MCF 10A (cell line): ENCODE measurements at regions not wholly inside any gene's neighbourhood (a gene's known extent, or its start where the extent isn't known, plus 50 kb on each side); places are given as distances from the start of the nearest gene placed in this dataset.

Source experiments
- BruUV-seq: library from RNA; stranded (reverse); fragments of 400-500 nt; replicated peaks from 2 replicates; lab custom pipeline; 2021; lab: Mats Ljungman, UMichigan
- CTCF ChIA-PET: fragments of 300-600 bp; sonication (Branson Sonifier 250); formaldehyde crosslinking; extraction: SDS; loops from one replicate; lab custom pipeline; 2021; ENCODE audit warnings: antibody characterized with exemption, inconsistent platforms; lab: Yijun Ruan, JAX
- POLR2A ChIA-PET: fragments of 300-600, 350-650 bp; sonication (Branson Sonifier 250); formaldehyde crosslinking; extraction: SDS; loops from one replicate; lab custom pipeline; 2020; ENCODE audit warnings: antibody characterized with exemption, inconsistent platforms; lab: Yijun Ruan, JAX
- DNase-seq: peaks from one replicate; pipeline ENCODE4 v3.0.0-alpha.2; 2018; ENCODE audit not compliant: unreplicated experiment
- H3K27ac Mint-ChIP-seq: one replicate; pipeline ENCODE4 v1.8.0; 2022; ENCODE audit warnings: mild to moderate bottlenecking, low read depth, mixed read lengths; ENCODE audit not compliant: unreplicated experiment
- H3K27me3 Mint-ChIP-seq: one replicate; pipeline ENCODE4 v1.8.0; 2022; ENCODE audit warnings: mixed read lengths; ENCODE audit not compliant: insufficient read depth, unreplicated experiment
- H3K36me3 Mint-ChIP-seq: one replicate; pipeline ENCODE4 v1.8.0; 2022; ENCODE audit warnings: mild to moderate bottlenecking, moderate library complexity, mixed read lengths; ENCODE audit not compliant: insufficient read depth, unreplicated experiment
- H3K4me1 Mint-ChIP-seq: one replicate; pipeline ENCODE4 v1.8.0; 2022; ENCODE audit warnings: mixed read lengths; ENCODE audit not compliant: insufficient read depth, unreplicated experiment
- H3K4me3 Mint-ChIP-seq: one replicate; pipeline ENCODE4 v1.8.0; 2022; ENCODE audit warnings: mild to moderate bottlenecking, moderate library complexity, mixed read lengths; ENCODE audit not compliant: unreplicated experiment
- H3K9me3 Mint-ChIP-seq: one replicate; pipeline ENCODE4 v1.8.0; 2022; ENCODE audit warnings: mixed read lengths; ENCODE audit not compliant: unreplicated experiment
- intact Hi-C: fragments of 100-400 bp; cut with micrococcal nuclease; formaldehyde crosslinking; loops from 2 replicates; pipeline ENCODE4 v1.14.1; 2022
- TF ChIP-seq, protein P1 (sequence below): fragments of 200-600 bp; IDR thresholded peaks from one replicate; pipeline ENCODE4 v1.8.0; 2022; ENCODE audit warnings: antibody characterized with exemption, mild to moderate bottlenecking; ENCODE audit not compliant: unreplicated experiment

GRCh38 chr4:3642806-3643517 is 110.7 kb upstream of the LRPAP1 start:
- no peaks in the 10 kb centered on the region for H3K4me1 Mint-ChIP-seq
- no peak overlapping the region for H3K4me3 Mint-ChIP-seq
- no peaks in the 10 kb centered on the region for H3K36me3 Mint-ChIP-seq
- no TSS peak for BruUV-seq
- intact Hi-C loops: no loop called here
- no peak overlapping the region for H3K27ac Mint-ChIP-seq
- CTCF ChIA-PET: interaction anchor here (0.6 kb wide), 1 partner anchor 101 kb away, joined by 3 read pairs; no protein-coding TSS in a partner anchor
- POLR2A ChIA-PET: no interaction called here
- no peaks in the 10 kb centered on the region for H3K9me3 Mint-ChIP-seq
- H3K27me3 Mint-ChIP-seq: peaks cover 48% of the 10 kb centered on the region
- no peak for DNase-seq
- TF ChIP-seq, protein P1, sequence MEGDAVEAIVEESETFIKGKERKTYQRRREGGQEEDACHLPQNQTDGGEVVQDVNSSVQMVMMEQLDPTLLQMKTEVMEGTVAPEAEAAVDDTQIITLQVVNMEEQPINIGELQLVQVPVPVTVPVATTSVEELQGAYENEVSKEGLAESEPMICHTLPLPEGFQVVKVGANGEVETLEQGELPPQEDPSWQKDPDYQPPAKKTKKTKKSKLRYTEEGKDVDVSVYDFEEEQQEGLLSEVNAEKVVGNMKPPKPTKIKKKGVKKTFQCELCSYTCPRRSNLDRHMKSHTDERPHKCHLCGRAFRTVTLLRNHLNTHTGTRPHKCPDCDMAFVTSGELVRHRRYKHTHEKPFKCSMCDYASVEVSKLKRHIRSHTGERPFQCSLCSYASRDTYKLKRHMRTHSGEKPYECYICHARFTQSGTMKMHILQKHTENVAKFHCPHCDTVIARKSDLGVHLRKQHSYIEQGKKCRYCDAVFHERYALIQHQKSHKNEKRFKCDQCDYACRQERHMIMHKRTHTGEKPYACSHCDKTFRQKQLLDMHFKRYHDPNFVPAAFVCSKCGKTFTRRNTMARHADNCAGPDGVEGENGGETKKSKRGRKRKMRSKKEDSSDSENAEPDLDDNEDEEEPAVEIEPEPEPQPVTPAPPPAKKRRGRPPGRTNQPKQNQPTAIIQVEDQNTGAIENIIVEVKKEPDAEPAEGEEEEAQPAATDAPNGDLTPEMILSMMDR: no peak

- Mint-ChIP-seq H3K36me3 (no peaks in the 10 kb centered on the region), H3K4me3 (no peak overlapping the region), H3K4me1 (no peaks in the 10 kb centered on the region), H3K27me3 (peaks cover 48% of the 10 kb centered on the region), H3K27ac (no peak overlapping the region), H3K9me3 (no peaks in the 10 kb centered on the region)
- TF ChIP-seq, protein P1: no peak
- intact Hi-C loops: no loop called here
- ChIA-PET CTCF (interaction anchor here (0.6 kb wide), 1 partner anchor 102 kb away, joined by 3 read pairs; no protein-coding TSS in a partner anchor), POLR2A (no interaction called here)
- BruUV-seq: no TSS peak
- DNase-seq: no peak
Measured at GRCh38 chr4:3642056-3642630, 109.9 kb upstream of the LRPAP1 start.

DNA sequence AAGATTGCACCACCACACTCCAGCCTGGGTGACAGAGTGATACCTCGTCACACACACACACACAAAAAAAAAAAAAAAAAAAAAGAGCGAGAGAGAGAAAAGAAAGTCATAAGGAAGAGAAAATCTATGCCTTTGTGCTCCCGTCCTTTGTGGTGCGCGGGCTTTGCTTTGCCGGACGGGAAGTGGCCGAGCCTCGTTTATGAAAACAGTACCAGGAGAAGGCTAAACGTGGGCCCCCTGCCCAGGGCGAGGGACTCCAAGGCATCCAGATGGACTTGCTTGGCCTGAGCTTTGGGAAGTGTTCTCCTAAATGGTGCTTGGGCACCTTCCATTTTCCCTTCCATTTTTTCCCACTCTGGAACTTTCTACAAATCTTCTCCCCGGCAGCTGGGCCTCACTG is 109.3 kb upstream of the LRPAP1 start:
- H3K36me3 Mint-ChIP-seq: no peaks in the 10 kb centered on the region
- peaks cover under 1% of the 10 kb centered on the region for H3K9me3 Mint-ChIP-seq
- no peak overlapping the region for H3K4me3 Mint-ChIP-seq
- H3K27ac Mint-ChIP-seq: no peak overlapping the region
- no peak for DNase-seq
- BruUV-seq: no TSS peak
- intact Hi-C loops: no loop called here
- no peaks in the 10 kb centered on the region for H3K4me1 Mint-ChIP-seq
- POLR2A ChIA-PET: no interaction called here
- peaks cover 48% of the 10 kb centered on the region for H3K27me3 Mint-ChIP-seq
- CTCF ChIA-PET: no interaction called here
- TF ChIP-seq, protein P1: no peak

DNA sequence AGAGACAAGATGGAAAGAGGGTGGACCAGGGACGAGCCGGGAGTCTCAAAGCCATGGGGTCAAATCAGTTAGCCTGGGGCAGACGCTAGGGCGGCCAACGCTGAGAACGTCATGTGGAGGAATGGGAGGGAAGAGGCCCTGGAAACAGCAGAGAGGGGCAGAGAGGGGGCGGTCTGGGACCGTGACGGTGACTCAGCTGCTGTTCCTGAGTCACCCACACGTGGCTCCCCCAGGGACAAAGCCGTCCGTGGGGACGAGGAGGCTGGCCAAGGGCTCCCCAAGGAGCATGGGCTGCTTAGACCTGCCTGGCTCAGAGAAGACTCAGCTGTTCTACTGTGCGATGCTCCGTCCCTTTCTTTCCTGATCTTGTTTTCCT is 108.4 kb upstream of the LRPAP1 start:
- no peak for DNase-seq
- intact Hi-C loops: no loop called here
- ChIA-PET POLR2A (no interaction called here), CTCF (no interaction called here)
- peaks cover 51% of the 10 kb centered on the region for H3K27me3 Mint-ChIP-seq
- TF ChIP-seq, protein P1: no peak
- H3K27ac Mint-ChIP-seq: no peak overlapping the region
- BruUV-seq: no TSS peak
- H3K4me3 Mint-ChIP-seq: no peak overlapping the region
- no peaks in the 10 kb centered on the region for H3K4me1 Mint-ChIP-seq
- H3K36me3 Mint-ChIP-seq: no peaks in the 10 kb centered on the region
- H3K9me3 Mint-ChIP-seq: peaks cover 7% of the 10 kb centered on the region
